Endothelial cell of umbilical vein (primary cell): ENCODE measurements at regions not wholly inside any gene's neighbourhood (a gene's known extent, or its start where the extent isn't known, plus 50 kb on each side); places are given as distances from the start of the nearest gene placed in this dataset.

Experiments
- BruUV-seq: library from RNA; stranded (reverse); fragments of 400-500 nt; replicated peaks from 2 replicates; lab custom pipeline; 2021; lab: Mats Ljungman, UMichigan
- CTCF ChIA-PET: fragments of 300-600, 350-600 bp; sonication (Branson Sonifier 250); formaldehyde crosslinking; loops from one replicate; lab custom pipeline; 2021; ENCODE audit warnings: antibody characterized with exemption, inconsistent platforms; lab: Charles Lee
- POLR2A ChIA-PET: fragments of 300-600, 350-600 bp; sonication (Branson Sonifier 250); formaldehyde crosslinking; loops from one replicate; lab custom pipeline; 2021; ENCODE audit warnings: antibody characterized with exemption, inconsistent platforms; lab: Charles Lee
- DNase-seq: peaks from one replicate; pipeline ENCODE4 v3.0.0-alpha.2; 2011; ENCODE audit warnings: low read depth, low spot score
- FAIRE-seq: peaks from 2 replicates; lab custom pipeline; 2011; peaks lifted over from hg19 to GRCh38; lab: Jason Lieb, UNC
- H2AFZ ChIP-seq: 2 replicates; pipeline ENCODE4 v1.6.0; 2012; ENCODE audit warnings: low read depth, low read length, control low read depth, inconsistent platforms
- H3K27ac ChIP-seq: 2 replicates; pipeline ENCODE4 v1.5.1; 2011; ENCODE audit warnings: low read depth, mild to moderate bottlenecking, control low read depth, low read length, moderate library complexity; ENCODE audit not compliant: insufficient read depth
- H3K27me3 ChIP-seq, 2 experiments: 2 replicates each; pipeline versions ENCODE4 v1.6.0 to v1.6.1; 2011; ENCODE audit warnings: low read length in 2 of 2, mixed read lengths in 1 of 2; ENCODE audit not compliant: control insufficient read depth in 2 of 2, insufficient read depth in 2 of 2
- H3K36me3 ChIP-seq, 2 experiments: 2 replicates in 1 of 2; 3 replicates in 1 of 2; pipeline ENCODE4 v1.5.1; 2011; ENCODE audit warnings: low read length in 2 of 2, mild to moderate bottlenecking in 1 of 2, moderate library complexity in 1 of 2; ENCODE audit not compliant: control insufficient read depth in 2 of 2, insufficient read depth in 2 of 2; ENCODE audit errors: extremely low read depth in 1 of 2
- H3K4me1 ChIP-seq: 3 replicates; pipeline ENCODE4 v1.5.1; 2011; ENCODE audit warnings: mild to moderate bottlenecking, low read length; ENCODE audit not compliant: control insufficient read depth, insufficient read depth; ENCODE audit errors: extremely low read depth
- H3K4me2 ChIP-seq: 2 replicates; pipeline ENCODE4 v1.6.1; 2011; ENCODE audit warnings: low read length, control low read depth, mixed read lengths; ENCODE audit not compliant: insufficient read depth
- H3K4me3 ChIP-seq, 3 experiments: fragments of 200-600 bp in 1 of 3; sonication (generic), shearing (Covaris generic) in 1 of 3; replicated peaks in 1 of 3; 2 replicates each; pipeline ENCODE4 v1.5.1; 2011 to 2016; ENCODE audit warnings: control low read depth in 3 of 3, low read length in 3 of 3, mild to moderate bottlenecking in 2 of 3, inconsistent platforms in 1 of 3, low read depth in 1 of 3, moderate library complexity in 1 of 3; ENCODE audit not compliant: insufficient read depth in 1 of 3
- H3K79me2 ChIP-seq: 2 replicates; pipeline ENCODE4 v1.6.0; 2012; ENCODE audit warnings: low read length, inconsistent platforms; ENCODE audit not compliant: control insufficient read depth, insufficient read depth
- H3K9ac ChIP-seq: replicated peaks from 2 replicates; pipeline ENCODE3; 2011; ENCODE audit warnings: low read length, control low read depth; ENCODE audit not compliant: insufficient read depth; ENCODE audit errors: extremely low read depth
- H3K9me1 ChIP-seq: replicated peaks from 3 replicates; pipeline ENCODE4 v1.6.0; 2011; ENCODE audit warnings: mild to moderate bottlenecking, low read length; ENCODE audit not compliant: control insufficient read depth, insufficient read depth; ENCODE audit errors: extremely low read depth
- H3K9me3 ChIP-seq: replicated peaks from 2 replicates; pipeline ENCODE4 v1.5.1; 2012; ENCODE audit warnings: low read length, inconsistent platforms; ENCODE audit not compliant: control insufficient read depth, insufficient read depth
- H4K20me1 ChIP-seq: replicated peaks from 2 replicates; pipeline ENCODE3; 2011; ENCODE audit warnings: mild to moderate bottlenecking, low read length; ENCODE audit not compliant: control insufficient read depth, insufficient read depth; ENCODE audit errors: extremely low read depth
- CTCF ChIP-seq, 2 donors: IDR thresholded peaks; 1 replicate in 1 of 2; 2 replicates in 1 of 2; pipeline ENCODE4 v1.5.1; 2011; ENCODE audit warnings: low read length in 2 of 2, mild to moderate bottlenecking in 2 of 2, moderate library complexity in 2 of 2, control low read depth in 1 of 2, inconsistent platforms in 1 of 2, low read depth in 1 of 2; ENCODE audit not compliant: insufficient read depth in 1 of 2; ENCODE audit errors: extremely low read depth in 1 of 2
- EZH2 ChIP-seq: IDR thresholded peaks from 2 replicates; pipeline ENCODE4 v1.6.1; 2012; ENCODE audit warnings: borderline replicate concordance, low read depth, mild to moderate bottlenecking, moderate library complexity, low read length, inconsistent platforms; ENCODE audit not compliant: severe bottlenecking
- FOS ChIP-seq: IDR thresholded peaks from 2 replicates; pipeline ENCODE4 v1.6.1; 2011; ENCODE audit warnings: mild to moderate bottlenecking, low read length, moderate library complexity, borderline replicate concordance; ENCODE audit not compliant: insufficient read depth
- GATA2 ChIP-seq: IDR thresholded peaks from 2 replicates; pipeline ENCODE4 v1.7.0; 2011; ENCODE audit warnings: low read depth, mild to moderate bottlenecking, moderate library complexity, mixed read lengths, low read length; ENCODE audit not compliant: insufficient read length, insufficient read depth
- JUN ChIP-seq: IDR thresholded peaks from 2 replicates; pipeline ENCODE4 v1.6.1; 2011; ENCODE audit warnings: borderline replicate concordance, low read depth; ENCODE audit not compliant: insufficient read length, insufficient read depth
- MAX ChIP-seq: IDR thresholded peaks from 2 replicates; pipeline ENCODE4 v1.6.1; 2011; ENCODE audit not compliant: insufficient read depth, insufficient read length
- MYC ChIP-seq: IDR thresholded peaks from one replicate; pipeline ENCODE4 v1.6.1; 2011; ENCODE audit warnings: mild to moderate bottlenecking, low read depth, low read length
- POLR2A ChIP-seq: IDR thresholded peaks from 2 replicates; pipeline ENCODE4 v1.6.1; 2012; ENCODE audit warnings: low read depth, mild to moderate bottlenecking, control low read depth, low read length
- POLR2AphosphoS5 ChIP-seq: IDR thresholded peaks from 2 replicates; pipeline ENCODE4 v1.6.1; 2012; ENCODE audit warnings: low read depth, mild to moderate bottlenecking, control low read depth, low read length, moderate library complexity; ENCODE audit not compliant: insufficient read depth
- dilution Hi-C: fragments of 300-500 bp; cut with MboI; formaldehyde crosslinking; loops from one replicate; pipeline ENCODE4 v1.15.0; 2019; ENCODE audit warnings: low sequenced_read_pairs; ENCODE audit not compliant: extremely low pct_ligation_motif_present
- intact Hi-C: fragments of 100-400 bp; cut with micrococcal nuclease; formaldehyde crosslinking; loops from one replicate; pipeline ENCODE4 v1.10.0; 2022

- no peaks in the 10 kb centered on the region for H3K9me1 ChIP-seq
- no peaks in the 10 kb centered on the region for H3K36me3 ChIP-seq
- H3K27me3 ChIP-seq = peaks cover 0 to 2% of the 10 kb centered on the region in 2 experiments
- no peak for TF ChIP-seq EZH2
- no peak for TF ChIP-seq MAX
- no peak for TF ChIP-seq POLR2A
- TF ChIP-seq POLR2AphosphoS5 = no peak
- TF ChIP-seq GATA2 = no peak
- no peak for TF ChIP-seq CTCF (IDR thresholded peaks at IDR 0.05; ENCODE audit: extremely low read depth in 1 of 2, insufficient read depth in 1 of 2, low read depth in 1 of 2, low read length in 2 of 2)
- TF ChIP-seq FOS = no peak
- no peak for TF ChIP-seq MYC
- TF ChIP-seq JUN = no peak
- no peak overlapping the region for H3K27ac ChIP-seq
- H3K4me1 ChIP-seq = no peaks in the 10 kb centered on the region
- no peak for FAIRE-seq
- H3K4me3 ChIP-seq = no peak overlapping the region
- DNase-seq = no peak
- no TSS peak for BruUV-seq
- POLR2A ChIA-PET = no interaction called here
- H2AFZ ChIP-seq = no peak overlapping the region
- dilution Hi-C loops = no loop called here
- no peaks in the 10 kb centered on the region for H3K79me2 ChIP-seq
- intact Hi-C loops = no loop called here
- H4K20me1 ChIP-seq = no peaks in the 10 kb centered on the region
- H3K9me3 ChIP-seq = no peaks in the 10 kb centered on the region
- CTCF ChIA-PET = no interaction called here
- H3K9ac ChIP-seq = no peak overlapping the region
- H3K4me2 ChIP-seq = no peak overlapping the region
Observed at GRCh38 chr10:78528749-78529204, 495.1 kb downstream of the RPS24 start.
